T-cell (primary cell): ENCODE measurements at regions not wholly inside any gene's neighbourhood (a gene's known extent, or its start where the extent isn't known, plus 50 kb on each side); places are given as distances from the start of the nearest gene placed in this dataset.

Experiments used
- ATAC-seq, 4 experiments: fragments of 200-7000 bp in 3 of 4; fragments of 150-1000 bp in 1 of 4; cut with Tn5 transposase; replicated peaks in 1 of 4; 1 replicate in 3 of 4; 2 replicates in 1 of 4; pipeline ENCODE4 v1.10.0; 2021; ENCODE audit warnings: moderate library complexity in 3 of 4, mild to moderate bottlenecking in 2 of 4, moderate number of reproducible peaks in 1 of 4
- CTCF ChIA-PET, 2 donors: fragments of 300-600 bp; sonication (Branson Sonifier 250); formaldehyde crosslinking; loops; one replicate each; lab custom pipeline; 2022; ENCODE audit warnings: antibody characterized with exemption in 2 of 2; lab: Charles Lee
- POLR2A ChIA-PET, 2 donors: fragments of 300-600 bp; sonication (Branson Sonifier 250); formaldehyde crosslinking; loops; one replicate each; lab custom pipeline; 2022; ENCODE audit warnings: antibody characterized with exemption in 2 of 2; lab: Charles Lee
- DNase-seq, 35 experiments: peaks; one replicate each; pipeline versions ENCODE4 v3.0.0 to v3.0.0-alpha.2; 2013 to 2023
- H3K27ac ChIP-seq: one replicate; pipeline ENCODE4 v1.5.1; 2013; ENCODE audit warnings: low read length
- H3K27me3 ChIP-seq, 2 experiments: replicated peaks in 1 of 2; 1 replicate in 1 of 2; 2 replicates in 1 of 2; pipeline versions ENCODE4 v1.6.1 to v1.7.0; 2013; ENCODE audit warnings: low read length in 1 of 2, mixed read lengths in 1 of 2; ENCODE audit not compliant: control insufficient read depth in 2 of 2, insufficient read depth in 2 of 2; ENCODE audit errors: extremely low read depth in 1 of 2
- H3K36me3 ChIP-seq, 2 donors: 1 replicate in 1 of 2; 2 replicates in 1 of 2; pipeline versions ENCODE4 v1.6.1 to v1.7.0; 2013; ENCODE audit warnings: low read length in 1 of 2; ENCODE audit not compliant: control insufficient read depth in 2 of 2, insufficient read depth in 1 of 2; ENCODE audit errors: extremely low read depth in 1 of 2
- H3K4me1 ChIP-seq, 2 experiments: 1 replicate in 1 of 2; 2 replicates in 1 of 2; pipeline versions ENCODE4 v1.6.1 to v1.7.0; 2013; ENCODE audit warnings: low read length in 2 of 2, mixed read lengths in 1 of 2; ENCODE audit not compliant: insufficient read depth in 2 of 2, control insufficient read depth in 1 of 2; ENCODE audit errors: extremely low read depth in 1 of 2
- H3K4me3 ChIP-seq, 2 donors: 1 replicate in 1 of 2; 2 replicates in 1 of 2; pipeline versions ENCODE4 v1.5.1 to v1.7.0; 2013; ENCODE audit warnings: mild to moderate bottlenecking in 2 of 2, low read length in 1 of 2, moderate library complexity in 1 of 2; ENCODE audit not compliant: control insufficient read depth in 1 of 2; ENCODE audit errors: extremely low read depth in 1 of 2
- H3K9me3 ChIP-seq: 2 replicates; pipeline ENCODE4 v1.7.0; 2013
- H3K27ac Mint-ChIP-seq, 2 donors: one replicate each; pipeline ENCODE4 v1.8.0; 2020 to 2021; ENCODE audit warnings: mild to moderate bottlenecking in 2 of 2, mixed read lengths in 2 of 2
- H3K27me3 Mint-ChIP-seq, 2 donors: one replicate each; pipeline ENCODE4 v1.8.0; 2021 to 2022; ENCODE audit warnings: mixed read lengths in 2 of 2
- H3K36me3 Mint-ChIP-seq: one replicate; pipeline ENCODE4 v1.8.0; 2021; ENCODE audit warnings: mixed read lengths
- H3K4me1 Mint-ChIP-seq, 3 donors: one replicate each; pipeline ENCODE4 v1.8.0; 2020 to 2022; ENCODE audit warnings: mixed read lengths in 3 of 3, mild to moderate bottlenecking in 1 of 3
- H3K4me3 Mint-ChIP-seq, 3 donors: one replicate each; pipeline ENCODE4 v1.8.0; 2020 to 2022; ENCODE audit warnings: mild to moderate bottlenecking in 3 of 3, mixed read lengths in 3 of 3, moderate library complexity in 3 of 3
- H3K9me3 Mint-ChIP-seq, 3 donors: one replicate each; pipeline ENCODE4 v1.8.0; 2020 to 2022; ENCODE audit warnings: mixed read lengths in 3 of 3
- WGBS: methylation state at CpG from one replicate; pipeline ENCODE4 v1.1.5; 2013; ENCODE audit warnings: missing lambda C conversion rate; ENCODE audit not compliant: insufficient coverage; 5-methylcytosine and 5-hydroxymethylcytosine counted together

GRCh38 chr4:124590480-124590879 is 122.1 kb downstream of the ANKRD50 start:
- Mint-ChIP-seq H3K4me3 (no peak overlapping the region), H3K4me1 (no peaks in the 10 kb centered on the region), H3K36me3 (no peaks in the 10 kb centered on the region), H3K27me3 (no peaks in the 10 kb centered on the region), H3K27ac (no peak overlapping the region), H3K9me3 (peaks cover 0 to 7% (median 6%) of the 10 kb centered on the region in 3 donors)
- no peaks in the 10 kb centered on the region for H3K27me3 ChIP-seq
- no peak for DNase-seq
- H3K27ac ChIP-seq, result no peak overlapping the region
- no peak for ATAC-seq
- no peaks in the 10 kb centered on the region for H3K9me3 ChIP-seq
- POLR2A ChIA-PET, result interaction anchor here in 1 of 2 donors (0.6 kb wide), 1 partner anchor 112 kb away, joined by 4 read pairs; no protein-coding TSS in a partner anchor
- H3K4me3 ChIP-seq, result no peak overlapping the region
- CTCF ChIA-PET, result no interaction called here
- no peaks in the 10 kb centered on the region for H3K36me3 ChIP-seq
- no peaks in the 10 kb centered on the region for H3K4me1 ChIP-seq

GRCh38 chr4:124591637-124592036 is 120.9 kb downstream of the ANKRD50 start:
- Histone ChIP-seq H3K27ac (no peak overlapping the region), H3K4me3 (no peak overlapping the region), H3K36me3 (no peaks in the 10 kb centered on the region), H3K4me1 (no peaks in the 10 kb centered on the region), H3K27me3 (no peaks in the 10 kb centered on the region), H3K9me3 (no peaks in the 10 kb centered on the region)
- Mint-ChIP-seq H3K4me1 (no peaks in the 10 kb centered on the region), H3K27ac (no peak overlapping the region), H3K4me3 (no peak overlapping the region), H3K36me3 (no peaks in the 10 kb centered on the region), H3K9me3 (peaks cover 0 to 4% (median 0%) of the 10 kb centered on the region in 3 donors), H3K27me3 (no peaks in the 10 kb centered on the region)
- WGBS, result no CpG with 5 or more reads among the region's 2 CpGs
- ATAC-seq (no peak), DNase-seq (no peak)
- POLR2A ChIA-PET, result no interaction called here
- CTCF ChIA-PET, result no interaction called here

- Histone ChIP-seq H3K9me3 (no peaks in the 10 kb centered on the region), H3K27me3 (no peaks in the 10 kb centered on the region), H3K4me3 (no peak overlapping the region), H3K4me1 (no peaks in the 10 kb centered on the region), H3K36me3 (no peaks in the 10 kb centered on the region), H3K27ac (no peak overlapping the region)
- ChIA-PET CTCF (no interaction called here), POLR2A (no interaction called here)
- DNase-seq (no peak), ATAC-seq (no peak)
- H3K4me1 Mint-ChIP-seq, result no peaks in the 10 kb centered on the region
- H3K9me3 Mint-ChIP-seq, result peaks cover 0 to under 1% (median 0%) of the 10 kb centered on the region in 3 donors
- H3K27ac Mint-ChIP-seq, result no peak overlapping the region
- no peaks in the 10 kb centered on the region for H3K27me3 Mint-ChIP-seq
- no CpG with 5 or more reads among the region's 2 CpGs for WGBS
- H3K36me3 Mint-ChIP-seq, result no peaks in the 10 kb centered on the region
- H3K4me3 Mint-ChIP-seq, result no peak overlapping the region
Observed at GRCh38 chr4:124593494-124593893, 119.0 kb downstream of the ANKRD50 start.

GRCh38 chr4:124594945-124595344 is 117.6 kb downstream of the ANKRD50 start:
- Histone ChIP-seq H3K4me1 (no peaks in the 10 kb centered on the region), H3K4me3 (no peak overlapping the region), H3K27me3 (no peaks in the 10 kb centered on the region), H3K27ac (no peak overlapping the region), H3K36me3 (no peaks in the 10 kb centered on the region), H3K9me3 (no peaks in the 10 kb centered on the region)
- ChIA-PET POLR2A (no interaction called here), CTCF (no interaction called here)
- H3K27me3 Mint-ChIP-seq, result no peaks in the 10 kb centered on the region
- no peaks in the 10 kb centered on the region for H3K36me3 Mint-ChIP-seq
- H3K4me1 Mint-ChIP-seq, result no peaks in the 10 kb centered on the region
- H3K4me3 Mint-ChIP-seq, result no peak overlapping the region
- no peak for ATAC-seq
- no peak for DNase-seq
- H3K9me3 Mint-ChIP-seq, result no peaks in the 10 kb centered on the region
- WGBS, result no CpG with 5 or more reads among the region's 1 CpG
- no peak overlapping the region for H3K27ac Mint-ChIP-seq

GRCh38 chr4:124596816-124597215 is 115.7 kb downstream of the ANKRD50 start:
- DNase-seq (no peak), ATAC-seq (no peak)
- H3K27ac Mint-ChIP-seq, result no peak overlapping the region
- no peaks in the 10 kb centered on the region for H3K4me1 Mint-ChIP-seq
- H3K9me3 Mint-ChIP-seq, result no peaks in the 10 kb centered on the region
- ChIA-PET CTCF (interaction anchor here in 1 of 2 donors (0.5 kb wide), 1 partner anchor 1402 kb away, joined by 3 read pairs; no protein-coding TSS in a partner anchor), POLR2A (no interaction called here)
- H3K9me3 ChIP-seq, result no peaks in the 10 kb centered on the region
- WGBS, result 53% methylated on average over 4 of the region's 4 CpGs
- no peaks in the 10 kb centered on the region for H3K36me3 ChIP-seq
- H3K27me3 ChIP-seq, result no peaks in the 10 kb centered on the region
- no peak overlapping the region for H3K27ac ChIP-seq
- no peak overlapping the region for H3K4me3 Mint-ChIP-seq
- no peaks in the 10 kb centered on the region for H3K36me3 Mint-ChIP-seq
- H3K27me3 Mint-ChIP-seq, result no peaks in the 10 kb centered on the region
- H3K4me1 ChIP-seq, result no peaks in the 10 kb centered on the region
- H3K4me3 ChIP-seq, result no peak overlapping the region

GRCh38 chr4:124610211-124610610 is 102.3 kb downstream of the ANKRD50 start:
- no peaks in the 10 kb centered on the region for H3K27me3 Mint-ChIP-seq
- ChIA-PET POLR2A (no interaction called here), CTCF (no interaction called here)
- Histone ChIP-seq H3K4me3 (no peak overlapping the region), H3K4me1 (no peaks in the 10 kb centered on the region), H3K36me3 (no peaks in the 10 kb centered on the region), H3K27ac (no peak overlapping the region), H3K27me3 (no peaks in the 10 kb centered on the region), H3K9me3 (no peaks in the 10 kb centered on the region)
- H3K9me3 Mint-ChIP-seq, result peaks cover 0 to 3% (median 0%) of the 10 kb centered on the region in 3 donors
- ATAC-seq (no peak), DNase-seq (no peak)
- no CpG with 5 or more reads among the region's 2 CpGs for WGBS
- H3K4me3 Mint-ChIP-seq, result no peak overlapping the region
- no peaks in the 10 kb centered on the region for H3K36me3 Mint-ChIP-seq
- no peaks in the 10 kb centered on the region for H3K4me1 Mint-ChIP-seq
- no peak overlapping the region for H3K27ac Mint-ChIP-seq
